SK-N-MC (cell line): ENCODE measurements at regions not wholly inside any gene's neighbourhood (a gene's known extent, or its start where the extent isn't known, plus 50 kb on each side); places are given as distances from the start of the nearest gene placed in this dataset.

Source experiments
- EZH2 ChIP-seq: fragments of 200-600 bp; sonication (generic); IDR thresholded peaks from one replicate; pipeline ENCODE4 v1.6.1; 2017; ENCODE audit warnings: antibody characterized with exemption
- FOXP2 ChIP-seq: optimal IDR thresholded peaks from 2 replicates; pipeline ENCODE3; 2011; ENCODE audit warnings: mild to moderate bottlenecking, moderate library complexity; ENCODE audit not compliant: insufficient read depth; ENCODE audit errors: extremely low read length, control extremely low read depth
- POLR2AphosphoS5 ChIP-seq: IDR thresholded peaks from 2 replicates; pipeline ENCODE4 v1.6.1; 2012; ENCODE audit warnings: mild to moderate bottlenecking, low read depth, low read length, borderline replicate concordance

- no peak for TF ChIP-seq POLR2AphosphoS5
- TF ChIP-seq EZH2 = no peak
- no peak for TF ChIP-seq FOXP2
These were observed 1210.8 kb downstream of the GALC start for GRCh38 chr14:86782092-86782580.
